Suprapubic skin (tissue), 4 donors: ENCODE measurements at regions not wholly inside any gene's neighbourhood (a gene's known extent, or its start where the extent isn't known, plus 50 kb on each side); places are given as distances from the start of the nearest gene placed in this dataset.

Experiments used
- CTCF ChIP-seq, 2 donors: fragments of 200-600 bp in 1 of 2; fragments of 450-650 bp in 1 of 2; sonication (generic) in 1 of 2; IDR thresholded peaks; one replicate each; pipeline ENCODE4 v1.5.1; 2016 to 2019; ENCODE audit warnings: antibody characterized with exemption in 2 of 2, mild to moderate bottlenecking in 1 of 2, moderate library complexity in 1 of 2
- POLR2A ChIP-seq, 2 donors: fragments of 450-650 bp; IDR thresholded peaks; one replicate each; pipeline ENCODE4 v1.6.1; 2017; ENCODE audit warnings: antibody characterized with exemption in 2 of 2, mild to moderate bottlenecking in 2 of 2, moderate library complexity in 2 of 2
- POLR2AphosphoS5 ChIP-seq, 3 donors: sonication (generic); formaldehyde crosslinking; IDR thresholded peaks; one replicate each; pipeline ENCODE4 v1.6.1; 2017; ENCODE audit warnings: antibody characterized with exemption in 3 of 3

- TF ChIP-seq CTCF (IDR thresholded peaks at IDR 0.05) (no peak), POLR2A (IDR thresholded peaks at IDR 0.05) (no peak), POLR2AphosphoS5 (IDR thresholded peaks at IDR 0.05) (no peak)
Observed at GRCh38 chr9:115349542-115349941, 231.6 kb upstream of the TNC start.
